T-cell (primary cell): ENCODE measurements at regions not wholly inside any gene's neighbourhood (a gene's known extent, or its start where the extent isn't known, plus 50 kb on each side); places are given as distances from the start of the nearest gene placed in this dataset.

Experiments used
- ATAC-seq, 4 experiments: fragments of 200-7000 bp in 3 of 4; fragments of 150-1000 bp in 1 of 4; cut with Tn5 transposase; replicated peaks in 1 of 4; 1 replicate in 3 of 4; 2 replicates in 1 of 4; pipeline ENCODE4 v1.10.0; 2021; ENCODE audit warnings: moderate library complexity in 3 of 4, mild to moderate bottlenecking in 2 of 4, moderate number of reproducible peaks in 1 of 4
- CTCF ChIA-PET, 2 donors: fragments of 300-600 bp; sonication (Branson Sonifier 250); formaldehyde crosslinking; loops; one replicate each; lab custom pipeline; 2022; ENCODE audit warnings: antibody characterized with exemption in 2 of 2; lab: Charles Lee
- POLR2A ChIA-PET, 2 donors: fragments of 300-600 bp; sonication (Branson Sonifier 250); formaldehyde crosslinking; loops; one replicate each; lab custom pipeline; 2022; ENCODE audit warnings: antibody characterized with exemption in 2 of 2; lab: Charles Lee
- DNase-seq, 35 experiments: peaks; one replicate each; pipeline versions ENCODE4 v3.0.0 to v3.0.0-alpha.2; 2013 to 2023
- H3K27ac ChIP-seq: one replicate; pipeline ENCODE4 v1.5.1; 2013; ENCODE audit warnings: low read length
- H3K27me3 ChIP-seq, 2 experiments: replicated peaks in 1 of 2; 1 replicate in 1 of 2; 2 replicates in 1 of 2; pipeline versions ENCODE4 v1.6.1 to v1.7.0; 2013; ENCODE audit warnings: low read length in 1 of 2, mixed read lengths in 1 of 2; ENCODE audit not compliant: control insufficient read depth in 2 of 2, insufficient read depth in 2 of 2; ENCODE audit errors: extremely low read depth in 1 of 2
- H3K36me3 ChIP-seq, 2 donors: 1 replicate in 1 of 2; 2 replicates in 1 of 2; pipeline versions ENCODE4 v1.6.1 to v1.7.0; 2013; ENCODE audit warnings: low read length in 1 of 2; ENCODE audit not compliant: control insufficient read depth in 2 of 2, insufficient read depth in 1 of 2; ENCODE audit errors: extremely low read depth in 1 of 2
- H3K4me1 ChIP-seq, 2 experiments: 1 replicate in 1 of 2; 2 replicates in 1 of 2; pipeline versions ENCODE4 v1.6.1 to v1.7.0; 2013; ENCODE audit warnings: low read length in 2 of 2, mixed read lengths in 1 of 2; ENCODE audit not compliant: insufficient read depth in 2 of 2, control insufficient read depth in 1 of 2; ENCODE audit errors: extremely low read depth in 1 of 2
- H3K4me3 ChIP-seq, 2 donors: 1 replicate in 1 of 2; 2 replicates in 1 of 2; pipeline versions ENCODE4 v1.5.1 to v1.7.0; 2013; ENCODE audit warnings: mild to moderate bottlenecking in 2 of 2, low read length in 1 of 2, moderate library complexity in 1 of 2; ENCODE audit not compliant: control insufficient read depth in 1 of 2; ENCODE audit errors: extremely low read depth in 1 of 2
- H3K9me3 ChIP-seq: 2 replicates; pipeline ENCODE4 v1.7.0; 2013
- H3K27ac Mint-ChIP-seq, 2 donors: one replicate each; pipeline ENCODE4 v1.8.0; 2020 to 2021; ENCODE audit warnings: mild to moderate bottlenecking in 2 of 2, mixed read lengths in 2 of 2
- H3K27me3 Mint-ChIP-seq, 2 donors: one replicate each; pipeline ENCODE4 v1.8.0; 2021 to 2022; ENCODE audit warnings: mixed read lengths in 2 of 2
- H3K36me3 Mint-ChIP-seq: one replicate; pipeline ENCODE4 v1.8.0; 2021; ENCODE audit warnings: mixed read lengths
- H3K4me1 Mint-ChIP-seq, 3 donors: one replicate each; pipeline ENCODE4 v1.8.0; 2020 to 2022; ENCODE audit warnings: mixed read lengths in 3 of 3, mild to moderate bottlenecking in 1 of 3
- H3K4me3 Mint-ChIP-seq, 3 donors: one replicate each; pipeline ENCODE4 v1.8.0; 2020 to 2022; ENCODE audit warnings: mild to moderate bottlenecking in 3 of 3, mixed read lengths in 3 of 3, moderate library complexity in 3 of 3
- H3K9me3 Mint-ChIP-seq, 3 donors: one replicate each; pipeline ENCODE4 v1.8.0; 2020 to 2022; ENCODE audit warnings: mixed read lengths in 3 of 3
- WGBS: methylation state at CpG from one replicate; pipeline ENCODE4 v1.1.5; 2013; ENCODE audit warnings: missing lambda C conversion rate; ENCODE audit not compliant: insufficient coverage; 5-methylcytosine and 5-hydroxymethylcytosine counted together

DNA sequence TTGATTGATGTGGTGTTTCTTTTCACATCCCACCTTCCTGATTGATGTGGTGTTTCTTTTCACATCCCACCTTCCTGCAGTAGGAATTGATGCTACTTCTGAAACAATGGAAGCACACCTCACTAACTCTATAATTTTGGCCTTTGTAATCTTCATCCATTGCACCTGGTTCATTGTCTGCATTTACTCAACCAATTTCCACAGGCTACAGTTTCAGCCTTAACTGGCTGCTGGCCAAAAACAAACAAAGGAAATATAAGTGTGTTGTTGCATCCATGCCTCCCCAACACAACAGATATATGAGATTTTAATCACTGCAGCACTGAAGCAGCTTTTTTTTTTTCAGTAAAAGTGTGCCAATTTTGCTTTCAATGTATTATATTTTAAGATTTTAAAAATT is 867.6 kb upstream of the PCDH7 start:
- no peaks in the 10 kb centered on the region for H3K27me3 ChIP-seq
- no peaks in the 10 kb centered on the region for H3K4me1 Mint-ChIP-seq
- H3K27ac Mint-ChIP-seq, result no peak overlapping the region
- H3K27me3 Mint-ChIP-seq, result no peaks in the 10 kb centered on the region
- peaks cover 2% of the 10 kb centered on the region for H3K9me3 ChIP-seq
- H3K4me3 Mint-ChIP-seq, result no peak overlapping the region
- no peaks in the 10 kb centered on the region for H3K36me3 Mint-ChIP-seq
- no peak for DNase-seq
- H3K9me3 Mint-ChIP-seq, result peaks cover 14 to 20% (median 19%) of the 10 kb centered on the region in 3 donors
- no peaks in the 10 kb centered on the region for H3K36me3 ChIP-seq
- H3K4me3 ChIP-seq, result no peak overlapping the region
- POLR2A ChIA-PET, result no interaction called here
- no peaks in the 10 kb centered on the region for H3K4me1 ChIP-seq
- ATAC-seq, result no peak
- H3K27ac ChIP-seq, result no peak overlapping the region
- CTCF ChIA-PET, result no interaction called here

- no peaks in the 10 kb centered on the region for H3K4me1 ChIP-seq
- Mint-ChIP-seq H3K36me3 (no peaks in the 10 kb centered on the region), H3K4me3 (no peak overlapping the region), H3K27ac (no peak overlapping the region), H3K27me3 (no peaks in the 10 kb centered on the region), H3K4me1 (no peaks in the 10 kb centered on the region), H3K9me3 (peaks cover 20 to 21% (median 20%) of the 10 kb centered on the region in 3 donors)
- POLR2A ChIA-PET, result no interaction called here
- no CpG with 5 or more reads among the region's 2 CpGs for WGBS
- CTCF ChIA-PET, result no interaction called here
- H3K36me3 ChIP-seq, result no peaks in the 10 kb centered on the region
- DNase-seq (no peak), ATAC-seq (no peak)
- peaks cover 2% of the 10 kb centered on the region for H3K9me3 ChIP-seq
- no peak overlapping the region for H3K27ac ChIP-seq
- H3K4me3 ChIP-seq, result no peak overlapping the region
- H3K27me3 ChIP-seq, result no peaks in the 10 kb centered on the region
Observed at GRCh38 chr4:29853833-29854232, 866.3 kb upstream of the PCDH7 start.

DNA sequence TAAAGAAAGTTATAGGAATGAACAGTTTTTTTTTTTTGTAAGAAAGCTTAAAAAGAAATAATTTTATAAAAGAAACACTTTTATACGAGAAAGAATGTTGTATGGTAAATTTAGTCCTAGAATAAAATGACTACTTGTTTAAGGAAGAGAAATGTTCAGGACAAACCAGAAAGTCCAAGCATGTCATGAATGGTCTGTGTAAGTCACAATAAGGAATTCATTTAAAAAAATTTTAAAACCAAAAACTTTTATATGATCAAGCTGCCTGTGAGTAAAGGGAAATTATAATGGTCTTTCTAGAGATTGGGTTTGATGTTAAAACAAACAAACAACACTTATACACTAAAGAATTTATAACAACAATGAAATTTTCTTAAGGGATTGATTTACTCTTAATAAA is 858.9 kb upstream of the PCDH7 start:
- peaks cover 22 to 27% (median 22%) of the 10 kb centered on the region in 3 donors for H3K9me3 Mint-ChIP-seq

GRCh38 chr4:29867412-29867811 is 852.8 kb upstream of the PCDH7 start:
- peaks cover 14 to 34% (median 15%) of the 10 kb centered on the region in 3 donors for H3K9me3 Mint-ChIP-seq
- Histone ChIP-seq H3K4me1 (no peaks in the 10 kb centered on the region), H3K36me3 (no peaks in the 10 kb centered on the region), H3K27ac (no peak overlapping the region), H3K4me3 (no peak overlapping the region), H3K27me3 (no peaks in the 10 kb centered on the region), H3K9me3 (peaks cover 2% of the 10 kb centered on the region)
- H3K27me3 Mint-ChIP-seq, result no peaks in the 10 kb centered on the region
- DNase-seq, result no peak
- no CpG with 5 or more reads among the region's 1 CpG for WGBS
- H3K4me3 Mint-ChIP-seq, result no peak overlapping the region
- H3K27ac Mint-ChIP-seq, result no peak overlapping the region
- H3K4me1 Mint-ChIP-seq, result no peaks in the 10 kb centered on the region
- H3K36me3 Mint-ChIP-seq, result no peaks in the 10 kb centered on the region
- CTCF ChIA-PET, result no interaction called here
- ATAC-seq, result no peak
- POLR2A ChIA-PET, result no interaction called here

More for the DNA sequence above, 858.9 kb upstream of the PCDH7 start:
- H3K36me3 ChIP-seq, result no peaks in the 10 kb centered on the region
- ChIA-PET CTCF (no interaction called here), POLR2A (no interaction called here)
- no CpG with 5 or more reads among the region's 1 CpG for WGBS
- H3K27ac Mint-ChIP-seq, result no peak overlapping the region
- DNase-seq, result no peak
- H3K36me3 Mint-ChIP-seq, result no peaks in the 10 kb centered on the region
- no peaks in the 10 kb centered on the region for H3K27me3 Mint-ChIP-seq
- no peaks in the 10 kb centered on the region for H3K4me1 Mint-ChIP-seq
- no peak overlapping the region for H3K27ac ChIP-seq
- no peak overlapping the region for H3K4me3 Mint-ChIP-seq
- H3K9me3 ChIP-seq, result peaks cover 2% of the 10 kb centered on the region
- no peak for ATAC-seq
- no peaks in the 10 kb centered on the region for H3K27me3 ChIP-seq
- H3K4me1 ChIP-seq, result no peaks in the 10 kb centered on the region
- no peak overlapping the region for H3K4me3 ChIP-seq

DNA sequence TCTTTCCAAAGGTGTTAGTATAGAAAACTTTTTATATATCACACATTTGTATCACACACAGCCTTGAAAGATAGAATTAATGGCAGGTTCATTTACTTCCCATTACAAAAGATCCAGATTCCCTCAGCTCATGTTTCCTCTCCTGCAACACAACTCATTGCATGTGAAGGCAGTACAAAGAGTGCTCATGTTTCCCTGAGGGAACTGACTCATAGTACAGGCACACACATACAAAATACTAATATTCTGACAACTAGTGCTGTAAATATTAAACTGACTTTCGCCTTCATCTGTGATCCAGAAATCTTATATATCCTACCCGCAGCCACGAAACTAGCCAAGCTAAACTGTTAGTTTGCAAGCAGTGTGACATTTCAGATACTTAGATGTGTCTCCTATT is 819.8 kb upstream of the PCDH7 start:
- H3K27me3 Mint-ChIP-seq, result no peaks in the 10 kb centered on the region
- CTCF ChIA-PET, result no interaction called here
- no peak overlapping the region for H3K27ac ChIP-seq

GRCh38 chr4:29908276-29908675 is 811.9 kb upstream of the PCDH7 start:
- H3K9me3 Mint-ChIP-seq, result peaks cover 0 to 28% (median 7%) of the 10 kb centered on the region in 3 donors
- Histone ChIP-seq H3K27me3 (no peaks in the 10 kb centered on the region), H3K9me3 (no peaks in the 10 kb centered on the region), H3K27ac (no peak overlapping the region), H3K4me1 (no peaks in the 10 kb centered on the region), H3K4me3 (no peak overlapping the region), H3K36me3 (no peaks in the 10 kb centered on the region)
- no peak overlapping the region for H3K4me3 Mint-ChIP-seq
- no peaks in the 10 kb centered on the region for H3K4me1 Mint-ChIP-seq
- WGBS, result no CpG with 5 or more reads among the region's 2 CpGs
- no peak overlapping the region for H3K27ac Mint-ChIP-seq
- ATAC-seq, result no peak
- H3K36me3 Mint-ChIP-seq, result no peaks in the 10 kb centered on the region
- POLR2A ChIA-PET, result no interaction called here
- no peak for DNase-seq
- H3K27me3 Mint-ChIP-seq, result no peaks in the 10 kb centered on the region
- CTCF ChIA-PET, result no interaction called here

More for the DNA sequence above, 819.8 kb upstream of the PCDH7 start:
- Mint-ChIP-seq H3K36me3 (no peaks in the 10 kb centered on the region), H3K4me3 (no peak overlapping the region), H3K9me3 (peaks cover 0 to 11% (median 9%) of the 10 kb centered on the region in 3 donors), H3K4me1 (no peaks in the 10 kb centered on the region), H3K27ac (no peak overlapping the region)
- DNase-seq, result no peak
- POLR2A ChIA-PET, result no interaction called here
- Histone ChIP-seq H3K4me1 (no peaks in the 10 kb centered on the region), H3K4me3 (no peak overlapping the region), H3K27me3 (no peaks in the 10 kb centered on the region), H3K36me3 (no peaks in the 10 kb centered on the region), H3K9me3 (no peaks in the 10 kb centered on the region)
- WGBS, result no CpG with 5 or more reads among the region's 3 CpGs
- ATAC-seq, result no peak

- Mint-ChIP-seq H3K27ac (no peak overlapping the region), H3K9me3 (peaks cover 5 to 19% (median 12%) of the 10 kb centered on the region in 3 donors), H3K4me1 (no peaks in the 10 kb centered on the region), H3K36me3 (no peaks in the 10 kb centered on the region), H3K27me3 (no peaks in the 10 kb centered on the region), H3K4me3 (no peak overlapping the region)
- ChIA-PET CTCF (no interaction called here), POLR2A (no interaction called here)
- no peaks in the 10 kb centered on the region for H3K36me3 ChIP-seq
- no peak overlapping the region for H3K27ac ChIP-seq
- H3K9me3 ChIP-seq, result no peaks in the 10 kb centered on the region
- ATAC-seq (no peak), DNase-seq (no peak)
- no peaks in the 10 kb centered on the region for H3K4me1 ChIP-seq
- no CpG with 5 or more reads among the region's 2 CpGs for WGBS
- no peak overlapping the region for H3K4me3 ChIP-seq
- no peaks in the 10 kb centered on the region for H3K27me3 ChIP-seq
Observed at GRCh38 chr4:29927895-29928294, 792.3 kb upstream of the PCDH7 start.
